Endothelial cell (in vitro differentiated cells): ENCODE measurements at regions not wholly inside any gene's neighbourhood (a gene's known extent, or its start where the extent isn't known, plus 50 kb on each side); places are given as distances from the start of the nearest gene placed in this dataset.

Experiments used
- DNase-seq: peaks from one replicate; pipeline ENCODE4 v3.0.0; 2021; ENCODE audit warnings: low spot score
- H3K27ac Mint-ChIP-seq: one replicate; pipeline ENCODE4 v1.8.0; 2021; ENCODE audit warnings: mixed read lengths, inconsistent platforms; ENCODE audit not compliant: unreplicated experiment
- H3K27me3 Mint-ChIP-seq: one replicate; pipeline ENCODE4 v1.8.0; 2021; ENCODE audit warnings: mild to moderate bottlenecking, moderate library complexity, mixed read lengths, inconsistent platforms; ENCODE audit not compliant: unreplicated experiment
- H3K36me3 Mint-ChIP-seq: one replicate; pipeline ENCODE4 v1.8.0; 2021; ENCODE audit warnings: mild to moderate bottlenecking, low read depth, mixed read lengths, inconsistent platforms; ENCODE audit not compliant: unreplicated experiment
- H3K4me1 Mint-ChIP-seq: one replicate; pipeline ENCODE4 v1.8.0; 2021; ENCODE audit warnings: mild to moderate bottlenecking, mixed read lengths, inconsistent platforms; ENCODE audit not compliant: unreplicated experiment
- H3K4me3 Mint-ChIP-seq: one replicate; pipeline ENCODE4 v1.8.0; 2021; ENCODE audit warnings: mild to moderate bottlenecking, mixed read lengths, inconsistent platforms; ENCODE audit not compliant: unreplicated experiment
- H3K9me3 Mint-ChIP-seq: one replicate; pipeline ENCODE4 v1.8.0; 2021; ENCODE audit warnings: mixed read lengths, inconsistent platforms; ENCODE audit not compliant: unreplicated experiment
- CTCF ChIP-seq: fragments of 200-600 bp; sonication (generic); IDR thresholded peaks from one replicate; pipeline ENCODE4 v1.5.0; 2021; ENCODE audit warnings: antibody characterized with exemption; ENCODE audit not compliant: unreplicated experiment

GRCh38 chr5:143575286-143575685, 171.8 kb upstream of the NR3C1 start:
- no peaks in the 10 kb centered on the region for H3K9me3 Mint-ChIP-seq
- H3K36me3 Mint-ChIP-seq = no peaks in the 10 kb centered on the region
- peaks cover 5% of the 10 kb centered on the region for H3K27me3 Mint-ChIP-seq
- TF ChIP-seq CTCF = no peak
- H3K4me3 Mint-ChIP-seq = no peak overlapping the region
- peaks cover 8% of the 10 kb centered on the region for H3K4me1 Mint-ChIP-seq
- DNase-seq = no peak
- no peak overlapping the region for H3K27ac Mint-ChIP-seq

- no peak overlapping the region for H3K4me3 Mint-ChIP-seq
- no peak for TF ChIP-seq CTCF
Observed at GRCh38 chr5:143574236-143574635, 170.8 kb upstream of the NR3C1 start.

GRCh38 chr5:143573568-143574170, 170.2 kb upstream of the NR3C1 start:
- H3K4me1 Mint-ChIP-seq = peaks cover 8% of the 10 kb centered on the region
- no peak for TF ChIP-seq CTCF
- H3K4me3 Mint-ChIP-seq = no peak overlapping the region
- DNase-seq = no peak
- H3K36me3 Mint-ChIP-seq = no peaks in the 10 kb centered on the region
- H3K27ac Mint-ChIP-seq = no peak overlapping the region
- H3K27me3 Mint-ChIP-seq = peaks cover 3% of the 10 kb centered on the region
- H3K9me3 Mint-ChIP-seq = no peaks in the 10 kb centered on the region

More at GRCh38 chr5:143574236-143574635, 170.8 kb upstream of the NR3C1 start:
- Mint-ChIP-seq H3K36me3 (no peaks in the 10 kb centered on the region), H3K4me1 (peaks cover 8% of the 10 kb centered on the region), H3K27ac (no peak overlapping the region), H3K27me3 (peaks cover 3% of the 10 kb centered on the region), H3K9me3 (no peaks in the 10 kb centered on the region)
- no peak for DNase-seq

- H3K4me1 Mint-ChIP-seq = peaks cover 8% of the 10 kb centered on the region
- no peak for TF ChIP-seq CTCF
- no peaks in the 10 kb centered on the region for H3K36me3 Mint-ChIP-seq
Observed at GRCh38 chr5:143572671-143573070, 169.2 kb upstream of the NR3C1 start.

GRCh38 chr5:143571642-143572624, 168.4 kb upstream of the NR3C1 start:
- DNase-seq = no peak
- Mint-ChIP-seq H3K27me3 (peaks cover 5% of the 10 kb centered on the region), H3K27ac (no peak overlapping the region), H3K36me3 (no peaks in the 10 kb centered on the region), H3K4me1 (peaks cover 8% of the 10 kb centered on the region), H3K4me3 (no peak overlapping the region), H3K9me3 (no peaks in the 10 kb centered on the region)
- no peak for TF ChIP-seq CTCF

More at GRCh38 chr5:143572671-143573070, 169.2 kb upstream of the NR3C1 start:
- Mint-ChIP-seq H3K27ac (no peak overlapping the region), H3K9me3 (no peaks in the 10 kb centered on the region), H3K4me3 (no peak overlapping the region), H3K27me3 (peaks cover 5% of the 10 kb centered on the region)
- no peak for DNase-seq
